ENCODE measurements at regions not wholly inside any gene's neighbourhood (a gene's known extent, or its start where the extent isn't known, plus 50 kb on each side); places are given as distances from the start of the nearest gene placed in this dataset.

DNA sequence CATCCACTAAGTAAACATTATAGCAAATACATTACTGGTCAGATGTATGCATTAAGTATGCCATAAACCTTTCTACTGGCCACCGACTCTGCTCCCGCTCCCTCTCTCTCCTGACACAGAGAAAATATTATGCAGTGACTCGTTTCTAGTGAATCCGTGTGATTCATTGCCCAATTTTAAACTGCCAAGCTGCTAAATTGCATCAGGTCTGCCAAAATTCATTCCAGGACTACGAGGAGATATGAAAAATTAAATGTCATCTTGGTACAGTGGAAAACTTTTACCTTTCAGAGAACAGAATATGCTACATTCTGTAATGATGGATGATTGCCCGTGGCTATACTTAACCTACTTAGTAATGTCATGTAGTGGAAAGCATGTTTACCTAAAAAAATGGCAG, 368.8 kb upstream of the TSHZ3 start:
- no peak for TF ChIP-seq EZH2phosphoT487 (IDR thresholded peaks at IDR 0.05; ENCODE audit: borderline replicate concordance, low read depth, low read length)
- TF ChIP-seq, protein P1, sequence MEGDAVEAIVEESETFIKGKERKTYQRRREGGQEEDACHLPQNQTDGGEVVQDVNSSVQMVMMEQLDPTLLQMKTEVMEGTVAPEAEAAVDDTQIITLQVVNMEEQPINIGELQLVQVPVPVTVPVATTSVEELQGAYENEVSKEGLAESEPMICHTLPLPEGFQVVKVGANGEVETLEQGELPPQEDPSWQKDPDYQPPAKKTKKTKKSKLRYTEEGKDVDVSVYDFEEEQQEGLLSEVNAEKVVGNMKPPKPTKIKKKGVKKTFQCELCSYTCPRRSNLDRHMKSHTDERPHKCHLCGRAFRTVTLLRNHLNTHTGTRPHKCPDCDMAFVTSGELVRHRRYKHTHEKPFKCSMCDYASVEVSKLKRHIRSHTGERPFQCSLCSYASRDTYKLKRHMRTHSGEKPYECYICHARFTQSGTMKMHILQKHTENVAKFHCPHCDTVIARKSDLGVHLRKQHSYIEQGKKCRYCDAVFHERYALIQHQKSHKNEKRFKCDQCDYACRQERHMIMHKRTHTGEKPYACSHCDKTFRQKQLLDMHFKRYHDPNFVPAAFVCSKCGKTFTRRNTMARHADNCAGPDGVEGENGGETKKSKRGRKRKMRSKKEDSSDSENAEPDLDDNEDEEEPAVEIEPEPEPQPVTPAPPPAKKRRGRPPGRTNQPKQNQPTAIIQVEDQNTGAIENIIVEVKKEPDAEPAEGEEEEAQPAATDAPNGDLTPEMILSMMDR (conservative IDR thresholded peaks at IDR 0.05; ENCODE audit: low read length): no peak
- no peaks in the 10 kb centered on the region for H3K4me1 ChIP-seq (ENCODE audit: insufficient read depth, low read length, poor library complexity, severe bottlenecking)
- no TSS peak for BruUV-seq (replicated peaks)
- intact Hi-C loops (cut with micrococcal nuclease; ENCODE audit: unreplicated experiment): no loop called here
- no peaks in the 10 kb centered on the region for H4K20me1 ChIP-seq (ENCODE audit: insufficient read depth, low read length)
- ChIA-PET POLR2A (no interaction called here), CTCF (ENCODE audit: unreplicated experiment) (no interaction called here)
- H2AFZ ChIP-seq (ENCODE audit: low read length): no peak overlapping the region
- H3K9me3 ChIP-seq (ENCODE audit: low read length): no peaks in the 10 kb centered on the region
- no peak overlapping the region for H3K27ac ChIP-seq (ENCODE audit: low read depth, low read length, poor library complexity, severe bottlenecking)
- H3K79me2 ChIP-seq (ENCODE audit: insufficient read depth, low read depth, low read length): no peaks in the 10 kb centered on the region
- no peaks in the 10 kb centered on the region for H3K9me2 ChIP-seq (ENCODE audit: insufficient read depth, low read length)
- no peaks in the 10 kb centered on the region for H3K36me3 ChIP-seq (ENCODE audit: insufficient read depth, low read length)
- no peak overlapping the region for H3K4me3 ChIP-seq (ENCODE audit: low read depth, low read length, poor library complexity, severe bottlenecking)
- no peak for DNase-seq (ENCODE audit: low spot score)
- H3K4me2 ChIP-seq (ENCODE audit: low read length): no peak overlapping the region

DNA sequence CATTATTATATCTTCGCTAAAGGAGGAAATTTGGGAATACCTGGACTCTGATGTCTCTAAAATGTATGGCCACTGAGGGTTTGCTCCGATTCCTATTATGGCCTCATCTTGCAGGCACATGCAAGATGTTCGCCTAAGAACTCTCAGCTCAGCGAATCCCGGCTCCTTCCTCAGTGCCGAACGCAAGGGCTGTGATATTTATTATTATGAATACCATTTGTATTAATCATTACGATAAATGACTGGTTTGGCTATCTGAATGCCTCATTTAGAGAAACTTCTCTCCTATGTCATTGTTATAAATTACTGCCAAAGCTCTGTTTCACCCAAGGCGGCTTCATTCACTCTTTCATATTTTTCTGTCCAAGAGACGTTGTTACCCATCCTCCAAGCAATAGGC, 369.7 kb upstream of the TSHZ3 start:
- intact Hi-C loops (cut with micrococcal nuclease; ENCODE audit: unreplicated experiment): no loop called here
- CTCF ChIA-PET (ENCODE audit: unreplicated experiment): no interaction called here

DNA sequence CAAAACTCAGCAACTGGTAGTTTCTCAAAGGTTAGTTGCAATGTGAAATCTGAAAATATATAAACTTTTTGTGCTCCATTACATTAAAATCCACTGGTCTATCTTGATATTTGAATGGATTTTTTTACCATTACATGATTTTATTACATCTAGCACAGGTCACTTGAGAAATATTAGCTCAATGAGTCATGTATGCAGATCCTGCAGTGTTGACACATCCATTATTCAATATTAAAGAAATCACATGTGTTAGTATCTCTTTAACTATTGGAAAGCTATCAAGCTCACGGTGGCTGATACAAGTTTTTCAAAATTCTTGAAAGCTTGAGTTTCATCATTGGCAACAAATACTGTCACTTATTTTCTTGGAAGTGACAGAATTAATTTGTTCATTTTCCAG, 373.9 kb upstream of the TSHZ3 start:
- Histone ChIP-seq H2AFZ (ENCODE audit: low read length) (no peak overlapping the region), H3K9me2 (ENCODE audit: insufficient read depth, low read length) (no peaks in the 10 kb centered on the region), H4K20me1 (ENCODE audit: insufficient read depth, low read length) (no peaks in the 10 kb centered on the region), H3K79me2 (ENCODE audit: insufficient read depth, low read depth, low read length) (no peaks in the 10 kb centered on the region), H3K36me3 (ENCODE audit: insufficient read depth, low read length) (no peaks in the 10 kb centered on the region), H3K4me1 (ENCODE audit: insufficient read depth, low read length, poor library complexity, severe bottlenecking) (no peaks in the 10 kb centered on the region), H3K4me3 (ENCODE audit: low read depth, low read length, poor library complexity, severe bottlenecking) (no peak overlapping the region), H3K27ac (ENCODE audit: low read depth, low read length, poor library complexity, severe bottlenecking) (no peak overlapping the region), H3K9me3 (ENCODE audit: low read length) (no peaks in the 10 kb centered on the region), H3K4me2 (ENCODE audit: low read length) (no peak overlapping the region)
- no peak for TF ChIP-seq EZH2phosphoT487 (IDR thresholded peaks at IDR 0.05; ENCODE audit: borderline replicate concordance, low read depth, low read length)
- TF ChIP-seq, protein P1 (conservative IDR thresholded peaks at IDR 0.05; ENCODE audit: low read length): no peak
- ChIA-PET POLR2A (interaction anchor here (0.6 to 0.7 kb wide), 2 partner anchors 81 to 914 kb away, joined by 3 read pairs; no protein-coding TSS in a partner anchor), CTCF (ENCODE audit: unreplicated experiment) (no interaction called here)
- no TSS peak for BruUV-seq (replicated peaks)
- intact Hi-C loops (cut with micrococcal nuclease; ENCODE audit: unreplicated experiment): no loop called here
- DNase-seq (ENCODE audit: low spot score): no peak

More for the DNA sequence above, 369.7 kb upstream of the TSHZ3 start:
- POLR2A ChIA-PET: no interaction called here
- TF ChIP-seq EZH2phosphoT487 (IDR thresholded peaks at IDR 0.05; ENCODE audit: borderline replicate concordance, low read depth, low read length): no peak
- TF ChIP-seq, protein P1 (conservative IDR thresholded peaks at IDR 0.05; ENCODE audit: low read length): no peak
- H2AFZ ChIP-seq (ENCODE audit: low read length): no peak overlapping the region
- no peaks in the 10 kb centered on the region for H3K36me3 ChIP-seq (ENCODE audit: insufficient read depth, low read length)
- no peaks in the 10 kb centered on the region for H3K9me2 ChIP-seq (ENCODE audit: insufficient read depth, low read length)
- no peaks in the 10 kb centered on the region for H3K4me1 ChIP-seq (ENCODE audit: insufficient read depth, low read length, poor library complexity, severe bottlenecking)
- no peaks in the 10 kb centered on the region for H3K79me2 ChIP-seq (ENCODE audit: insufficient read depth, low read depth, low read length)
- no peak for DNase-seq (ENCODE audit: low spot score)
- H3K9me3 ChIP-seq (ENCODE audit: low read length): no peaks in the 10 kb centered on the region
- no peak overlapping the region for H3K4me2 ChIP-seq (ENCODE audit: low read length)
- H3K27ac ChIP-seq (ENCODE audit: low read depth, low read length, poor library complexity, severe bottlenecking): no peak overlapping the region
- H4K20me1 ChIP-seq (ENCODE audit: insufficient read depth, low read length): no peaks in the 10 kb centered on the region
- BruUV-seq (replicated peaks): no TSS peak
- no peak overlapping the region for H3K4me3 ChIP-seq (ENCODE audit: low read depth, low read length, poor library complexity, severe bottlenecking)
